GM23248 (cell line): ENCODE measurements at regions not wholly inside any gene's neighbourhood (a gene's known extent, or its start where the extent isn't known, plus 50 kb on each side); places are given as distances from the start of the nearest gene placed in this dataset.

Experiments used
- DNase-seq: peaks from one replicate; pipeline ENCODE4 v3.0.0-alpha.2; 2015
- H2AFZ ChIP-seq: fragments of 200-600 bp; sonication (generic); 2 replicates; pipeline ENCODE4 v1.6.1; 2016; ENCODE audit warnings: antibody characterized with exemption
- H3F3A ChIP-seq: fragments of 200-600 bp; sonication (generic); 2 replicates; pipeline ENCODE4 v1.6.1; 2016; ENCODE audit warnings: mild to moderate bottlenecking, antibody characterized with exemption, mixed run types; ENCODE audit not compliant: insufficient read depth
- H3K27ac ChIP-seq: fragments of 200-600 bp; sonication (generic); 2 replicates; pipeline ENCODE4 v1.5.1; 2016; ENCODE audit warnings: mild to moderate bottlenecking
- H3K27me3 ChIP-seq: fragments of 200-600 bp; sonication (generic); replicated peaks from 2 replicates; pipeline ENCODE4 v1.6.1; 2016; ENCODE audit warnings: mild to moderate bottlenecking; ENCODE audit not compliant: insufficient read depth
- H3K36me3 ChIP-seq: fragments of 200-600 bp; sonication (generic); 2 replicates; pipeline ENCODE4 v1.6.1; 2016; ENCODE audit warnings: low read depth, mild to moderate bottlenecking
- H3K4me1 ChIP-seq: fragments of 200-600 bp; sonication (generic); 2 replicates; pipeline ENCODE4 v1.6.1; 2016; ENCODE audit warnings: mild to moderate bottlenecking; ENCODE audit not compliant: insufficient read depth
- H3K4me2 ChIP-seq: fragments of 200-600 bp; sonication (generic); one replicate; pipeline ENCODE4 v1.6.1; 2016; ENCODE audit warnings: mild to moderate bottlenecking; ENCODE audit not compliant: unreplicated experiment
- H3K4me3 ChIP-seq: fragments of 200-600 bp; sonication (generic); 2 replicates; pipeline ENCODE4 v1.5.1; 2016; ENCODE audit warnings: mild to moderate bottlenecking
- H3K79me2 ChIP-seq: fragments of 200-600 bp; sonication (generic); 2 replicates; pipeline ENCODE4 v1.6.1; 2016; ENCODE audit warnings: mild to moderate bottlenecking; ENCODE audit not compliant: insufficient read depth
- H3K9ac ChIP-seq: fragments of 200-600 bp; sonication (generic); 2 replicates; pipeline ENCODE4 v1.6.1; 2016; ENCODE audit warnings: mild to moderate bottlenecking
- H3K9me2 ChIP-seq: fragments of 200-600 bp; sonication (generic); 2 replicates; pipeline ENCODE4 v1.6.1; 2016; ENCODE audit warnings: mixed run types, mild to moderate bottlenecking, moderate library complexity; ENCODE audit not compliant: insufficient read depth
- H3K9me3 ChIP-seq: fragments of 200-600 bp; sonication (generic); one replicate; pipeline ENCODE4 v1.6.1; 2017; ENCODE audit warnings: low read depth
- H4K20me1 ChIP-seq: fragments of 200-600 bp; sonication (generic); 2 replicates; pipeline ENCODE4 v1.6.0; 2016; ENCODE audit not compliant: insufficient read depth
- EZH2 ChIP-seq: fragments of 200-600 bp; sonication (generic); IDR thresholded peaks from 2 replicates; pipeline ENCODE4 v1.6.1; 2018; ENCODE audit warnings: antibody characterized with exemption, mild to moderate bottlenecking; ENCODE audit not compliant: insufficient read depth, poor library complexity, severe bottlenecking
- EZH2phosphoT487 ChIP-seq: fragments of 200-600 bp; sonication (generic); IDR thresholded peaks from 2 replicates; pipeline ENCODE4 v1.6.1; 2018; ENCODE audit warnings: antibody characterized with exemption, moderate library complexity, mild to moderate bottlenecking, low read depth; ENCODE audit not compliant: insufficient read depth
- WGBS, 2 experiments: methylation state at CpG; one replicate each; pipeline ENCODE4 v1.1.6; 2015 to 2017; ENCODE audit warnings: low lambda C conversion rate in 2 of 2, low coverage in 1 of 2; ENCODE audit errors: missing lambda C conversion rate in 2 of 2; 5-methylcytosine and 5-hydroxymethylcytosine counted together
- in situ Hi-C: fragments of 300-500 bp; cut with MboI; formaldehyde crosslinking; loops from 2 replicates; pipeline ENCODE4 v1.15.0; 2020

- H3K9me3 ChIP-seq, result no peaks in the 10 kb centered on the region
- WGBS, 2 experiments, result 59 to 65% methylated on average over 5 of the region's 5 CpGs
- H3K36me3 ChIP-seq, result no peaks in the 10 kb centered on the region
- TF ChIP-seq EZH2 (no peak), EZH2phosphoT487 (no peak)
- H3K4me3 ChIP-seq, result no peak overlapping the region
- no peak overlapping the region for H3K4me2 ChIP-seq
- 0 out of 2 replicates have a peak, but pooled peaks cover 7% of the 10 kb centered on the region for H3K4me1 ChIP-seq
- no peaks in the 10 kb centered on the region for H3K9me2 ChIP-seq
- no peak overlapping the region for H2AFZ ChIP-seq
- H3K9ac ChIP-seq, result no peak overlapping the region
- no peaks in the 10 kb centered on the region for H4K20me1 ChIP-seq
- H3K27me3 ChIP-seq, result no peaks in the 10 kb centered on the region
- in situ Hi-C loops, result no loop called here
- H3K79me2 ChIP-seq, result no peaks in the 10 kb centered on the region
- DNase-seq, result no peak
- H3K27ac ChIP-seq, result no peak overlapping the region
- no peaks in the 10 kb centered on the region for H3F3A ChIP-seq
Measured at GRCh38 chr12:76197283-76197682, 112.8 kb upstream of the NAP1L1 start.

DNA sequence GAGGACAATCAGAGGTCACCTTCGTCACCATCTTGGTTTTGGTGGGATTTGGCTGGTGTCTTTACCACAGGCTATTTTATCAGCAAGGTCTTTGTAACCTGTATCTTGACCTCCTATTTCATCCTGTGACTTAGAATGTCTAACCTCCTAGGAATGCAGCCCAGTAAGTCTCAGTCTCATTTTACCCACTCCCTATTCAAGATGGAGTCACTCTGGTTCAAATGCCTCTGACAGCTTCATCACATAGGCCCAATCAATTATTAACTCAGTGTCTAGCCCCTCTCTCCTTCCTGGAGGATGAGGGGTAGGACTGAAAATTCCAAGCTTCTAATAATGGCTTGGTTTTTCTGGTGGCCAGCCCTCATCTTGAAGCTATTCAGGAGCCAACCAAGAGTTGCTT lies 111.4 kb upstream of the NAP1L1 start:
- H3K9me2 ChIP-seq, result no peaks in the 10 kb centered on the region
- H3K9ac ChIP-seq, result no peak overlapping the region
- H3K79me2 ChIP-seq, result no peaks in the 10 kb centered on the region
- H3K4me3 ChIP-seq, result no peak overlapping the region
- H3K4me1 ChIP-seq, result no peaks in the 10 kb centered on the region
- 41 to 42% methylated on average over 1 of the region's 1 CpG for WGBS, 2 experiments
- TF ChIP-seq EZH2, result no peak
- TF ChIP-seq EZH2phosphoT487, result no peak
- no peak overlapping the region for H3K4me2 ChIP-seq
- no peak overlapping the region for H2AFZ ChIP-seq
- H3K9me3 ChIP-seq, result no peaks in the 10 kb centered on the region
- H3K27me3 ChIP-seq, result no peaks in the 10 kb centered on the region
- in situ Hi-C loops, result no loop called here
- H3K36me3 ChIP-seq, result no peaks in the 10 kb centered on the region
- H3F3A ChIP-seq, result no peaks in the 10 kb centered on the region
- H4K20me1 ChIP-seq, result no peaks in the 10 kb centered on the region
- DNase-seq, result no peak
- no peak overlapping the region for H3K27ac ChIP-seq

GRCh38 chr12:76194724-76195123 lies 110.2 kb upstream of the NAP1L1 start:
- H3F3A ChIP-seq, result no peaks in the 10 kb centered on the region
- H4K20me1 ChIP-seq, result no peaks in the 10 kb centered on the region
- H2AFZ ChIP-seq, result no peak overlapping the region
- H3K9me2 ChIP-seq, result no peaks in the 10 kb centered on the region
- no peaks in the 10 kb centered on the region for H3K79me2 ChIP-seq
- H3K27ac ChIP-seq, result no peak overlapping the region
- no peak for TF ChIP-seq EZH2phosphoT487
- TF ChIP-seq EZH2, result no peak
- in situ Hi-C loops, result no loop called here
- H3K9me3 ChIP-seq, result no peaks in the 10 kb centered on the region
- no peak overlapping the region for H3K4me2 ChIP-seq
- no peak overlapping the region for H3K4me3 ChIP-seq
- DNase-seq, result no peak
- no peaks in the 10 kb centered on the region for H3K36me3 ChIP-seq
- no peak overlapping the region for H3K9ac ChIP-seq
- H3K4me1 ChIP-seq, result no peaks in the 10 kb centered on the region
- H3K27me3 ChIP-seq, result no peaks in the 10 kb centered on the region

DNA sequence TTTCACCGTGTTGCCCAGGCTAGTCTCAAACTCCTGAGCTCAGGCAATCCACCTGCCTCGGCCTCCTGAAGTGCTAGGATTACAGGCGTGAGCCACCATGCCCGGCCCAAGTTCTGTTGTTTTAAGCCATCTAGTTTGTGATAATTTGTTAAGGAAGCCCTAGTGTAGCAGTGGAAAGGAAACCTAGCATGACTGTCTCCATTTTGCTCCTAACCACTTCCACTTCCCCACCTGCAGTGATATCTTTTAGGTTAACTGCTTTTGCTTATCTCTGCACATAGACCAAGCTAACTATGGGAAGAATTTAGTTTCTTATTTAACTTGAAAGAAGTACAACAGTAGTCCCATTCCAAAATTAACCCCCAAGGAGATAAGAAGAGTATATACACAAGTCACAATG lies 109.5 kb upstream of the NAP1L1 start:
- H3K4me1 ChIP-seq, result no peaks in the 10 kb centered on the region
- H2AFZ ChIP-seq, result no peak overlapping the region
- H4K20me1 ChIP-seq, result no peaks in the 10 kb centered on the region
- no peak overlapping the region for H3K27ac ChIP-seq
- no peaks in the 10 kb centered on the region for H3F3A ChIP-seq
- WGBS, 2 experiments, result 91 to 92% methylated on average over 4 of the region's 4 CpGs
- no peak overlapping the region for H3K9ac ChIP-seq
- H3K9me2 ChIP-seq, result no peaks in the 10 kb centered on the region
- no peak overlapping the region for H3K4me3 ChIP-seq
- H3K9me3 ChIP-seq, result no peaks in the 10 kb centered on the region
- DNase-seq, result no peak
- H3K36me3 ChIP-seq, result no peaks in the 10 kb centered on the region
- no peaks in the 10 kb centered on the region for H3K79me2 ChIP-seq
- in situ Hi-C loops, result no loop called here
- H3K4me2 ChIP-seq, result no peak overlapping the region
- TF ChIP-seq EZH2phosphoT487 (no peak), EZH2 (no peak)
- H3K27me3 ChIP-seq, result no peaks in the 10 kb centered on the region

DNA sequence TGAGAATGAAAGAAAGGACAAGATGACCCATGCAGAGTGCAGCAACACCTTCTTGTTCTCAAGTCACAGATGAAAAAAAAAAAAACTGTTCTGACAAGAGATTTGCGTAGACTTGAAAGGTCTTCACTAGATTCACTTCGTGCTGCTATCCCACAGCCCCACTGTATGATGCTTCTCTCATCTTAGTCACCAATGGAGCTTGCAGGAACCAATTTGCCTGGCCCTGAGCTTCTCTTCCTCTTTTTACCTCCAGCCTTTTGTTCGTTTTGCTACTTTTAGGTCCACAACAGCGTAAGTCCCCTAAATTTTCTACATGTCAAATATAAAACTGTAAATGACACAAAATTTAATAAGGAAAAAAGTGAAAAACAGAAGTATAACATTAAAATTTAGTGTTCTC lies 107.9 kb upstream of the NAP1L1 start:
- Histone ChIP-seq H3K9me3 (no peaks in the 10 kb centered on the region), H3K4me2 (no peak overlapping the region), H3K36me3 (no peaks in the 10 kb centered on the region), H3K79me2 (no peaks in the 10 kb centered on the region), H4K20me1 (no peaks in the 10 kb centered on the region), H3K9ac (no peak overlapping the region), H2AFZ (no peak overlapping the region), H3K27me3 (no peaks in the 10 kb centered on the region), H3K27ac (no peak overlapping the region), H3K4me1 (no peaks in the 10 kb centered on the region), H3K9me2 (no peaks in the 10 kb centered on the region), H3K4me3 (no peak overlapping the region), H3F3A (no peaks in the 10 kb centered on the region)
- DNase-seq, result no peak
- TF ChIP-seq EZH2, result no peak
- no peak for TF ChIP-seq EZH2phosphoT487
- in situ Hi-C loops, result no loop called here
- 82 to 87% methylated on average over 4 of the region's 4 CpGs for WGBS, 2 experiments
